Stomach (tissue), 8 donors: ENCODE measurements at regions not wholly inside any gene's neighbourhood (a gene's known extent, or its start where the extent isn't known, plus 50 kb on each side); places are given as distances from the start of the nearest gene placed in this dataset.

Experiments
- DNase-seq, 2 donors: peaks; one replicate each; pipeline versions ENCODE4 v3.0.0 to v3.0.0-alpha.2; 2013 to 2019
- H3K27ac ChIP-seq, 5 donors: fragments of 200-600 bp in 4 of 5; sonication (generic) in 4 of 5; one replicate each; pipeline ENCODE4 v1.5.1; 2013 to 2019; ENCODE audit warnings: mild to moderate bottlenecking in 1 of 5, moderate library complexity in 1 of 5
- H3K27me3 ChIP-seq, 3 donors: fragments of 200-600 bp; sonication (generic); one replicate each; pipeline ENCODE4 v1.5.1; 2017 to 2019; ENCODE audit warnings: mixed run types in 1 of 3
- H3K36me3 ChIP-seq, 4 donors: fragments of 200-600 bp; sonication (generic); 1 replicate in 3 of 4; 2 replicates in 1 of 4; pipeline ENCODE4 v1.5.1; 2016 to 2019
- H3K4me1 ChIP-seq, 4 donors: fragments of 200-600 bp; sonication (generic); one replicate each; pipeline ENCODE4 v1.5.1; 2016 to 2019
- H3K4me3 ChIP-seq, 4 donors: fragments of 200-600 bp; sonication (generic) in 3 of 4; one replicate each; pipeline ENCODE4 v1.5.1; 2016 to 2019; ENCODE audit warnings: mild to moderate bottlenecking in 1 of 4
- H3K9me3 ChIP-seq, 4 donors: fragments of 200-600 bp; sonication (generic); one replicate each; pipeline ENCODE4 v1.5.1; 2016 to 2019
- EP300 ChIP-seq: sonication (generic); formaldehyde crosslinking; IDR thresholded peaks from one replicate; pipeline ENCODE4 v1.6.1; 2017; ENCODE audit warnings: antibody characterized with exemption
- POLR2A ChIP-seq, 4 donors: fragments of 450-650 bp; IDR thresholded peaks; one replicate each; pipeline ENCODE4 v1.6.1; 2016; ENCODE audit warnings: antibody characterized with exemption in 4 of 4, control low read depth in 2 of 4, mild to moderate bottlenecking in 1 of 4, moderate library complexity in 1 of 4
- POLR2AphosphoS5 ChIP-seq, 3 donors: sonication (generic); formaldehyde crosslinking; IDR thresholded peaks; one replicate each; pipeline ENCODE4 v1.6.1; 2016; ENCODE audit warnings: antibody characterized with exemption in 3 of 3
- WGBS, 5 donors: extraction: QIAGEN DNeasy Blood & Tissue Kit in 3 of 5; methylation state at CpG; one replicate each; pipeline versions ENCODE4 v1.1.5 to v1.1.7; 2013 to 2018; 5-methylcytosine and 5-hydroxymethylcytosine counted together
- intact Hi-C: fragments of 100-400 bp; cut with DNase I; formaldehyde crosslinking; loops from one replicate; pipeline ENCODE4 v1.15.1; 2023; ENCODE audit warnings: low total_unique reads
- TF ChIP-seq, protein P1 (sequence below), 7 experiments: fragments of 450-650 bp in 4 of 7; fragments of 200-600 bp in 3 of 7; sonication (generic) in 3 of 7; IDR thresholded peaks; one replicate each; pipeline ENCODE4 v1.5.1; 2016 to 2019; ENCODE audit warnings: antibody characterized with exemption in 7 of 7, control low read depth in 2 of 7, mild to moderate bottlenecking in 1 of 7
- donor health status: healthy with polysubstance abuse.
- donor health status: Bipolar disorder and iron deficiency.
- donor health status: healthy.

- H3K27me3 ChIP-seq = no peaks in the 10 kb centered on the region
- H3K4me3 ChIP-seq = no peak overlapping the region
- WGBS, 5 donors = 76 to 87% (median 84%) methylated on average over 8 of the region's 8 CpGs
- no peaks in the 10 kb centered on the region for H3K36me3 ChIP-seq
- intact Hi-C loops = no loop called here
- DNase-seq = peak in 1 of 2 donors; percentile 35
- TF ChIP-seq, protein P1, sequence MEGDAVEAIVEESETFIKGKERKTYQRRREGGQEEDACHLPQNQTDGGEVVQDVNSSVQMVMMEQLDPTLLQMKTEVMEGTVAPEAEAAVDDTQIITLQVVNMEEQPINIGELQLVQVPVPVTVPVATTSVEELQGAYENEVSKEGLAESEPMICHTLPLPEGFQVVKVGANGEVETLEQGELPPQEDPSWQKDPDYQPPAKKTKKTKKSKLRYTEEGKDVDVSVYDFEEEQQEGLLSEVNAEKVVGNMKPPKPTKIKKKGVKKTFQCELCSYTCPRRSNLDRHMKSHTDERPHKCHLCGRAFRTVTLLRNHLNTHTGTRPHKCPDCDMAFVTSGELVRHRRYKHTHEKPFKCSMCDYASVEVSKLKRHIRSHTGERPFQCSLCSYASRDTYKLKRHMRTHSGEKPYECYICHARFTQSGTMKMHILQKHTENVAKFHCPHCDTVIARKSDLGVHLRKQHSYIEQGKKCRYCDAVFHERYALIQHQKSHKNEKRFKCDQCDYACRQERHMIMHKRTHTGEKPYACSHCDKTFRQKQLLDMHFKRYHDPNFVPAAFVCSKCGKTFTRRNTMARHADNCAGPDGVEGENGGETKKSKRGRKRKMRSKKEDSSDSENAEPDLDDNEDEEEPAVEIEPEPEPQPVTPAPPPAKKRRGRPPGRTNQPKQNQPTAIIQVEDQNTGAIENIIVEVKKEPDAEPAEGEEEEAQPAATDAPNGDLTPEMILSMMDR (IDR thresholded peaks at IDR 0.05) = no peak
- TF ChIP-seq POLR2A (IDR thresholded peaks at IDR 0.05) = no peak
- TF ChIP-seq POLR2AphosphoS5 (IDR thresholded peaks at IDR 0.05) = no peak
- TF ChIP-seq EP300 = no peak
- H3K9me3 ChIP-seq = no peaks in the 10 kb centered on the region
- peaks cover 0 to 25% (median 14%) of the 10 kb centered on the region in 4 donors for H3K4me1 ChIP-seq
- H3K27ac ChIP-seq = peak overlapping the region in 3 of 5 donors; percentile 11 to 47 (median 28)
Measured at GRCh38 chr4:38279077-38279476, 318.9 kb downstream of the PTTG2 start.

- Histone ChIP-seq H3K36me3 (no peaks in the 10 kb centered on the region), H3K4me1 (peaks cover 0 to 25% (median 14%) of the 10 kb centered on the region in 4 donors), H3K27ac (peak overlapping the region; percentile 11 to 48 (median 28)), H3K9me3 (no peaks in the 10 kb centered on the region), H3K4me3 (no peak overlapping the region), H3K27me3 (no peaks in the 10 kb centered on the region)
- peak in 1 of 2 donors; percentile 87 for DNase-seq
- WGBS, 5 donors = 38 to 48% (median 40%) methylated on average over 9 of the region's 9 CpGs
- intact Hi-C loops = no loop called here
- TF ChIP-seq, protein P1 (IDR thresholded peaks at IDR 0.05) = no peak
Measured at GRCh38 chr4:38279650-38280322, 319.6 kb downstream of the PTTG2 start.

- H3K9me3 ChIP-seq = no peaks in the 10 kb centered on the region
- intact Hi-C loops = no loop called here
- H3K4me3 ChIP-seq = no peak overlapping the region
- no peak for DNase-seq
- no peaks in the 10 kb centered on the region for H3K36me3 ChIP-seq
- peak overlapping the region in 3 of 5 donors; percentile 11 to 48 (median 47) for H3K27ac ChIP-seq
- peaks cover 0 to 25% (median 14%) of the 10 kb centered on the region in 4 donors for H3K4me1 ChIP-seq
- no peaks in the 10 kb centered on the region for H3K27me3 ChIP-seq
- TF ChIP-seq, protein P1 (IDR thresholded peaks at IDR 0.05) = no peak
- TF ChIP-seq POLR2AphosphoS5 (IDR thresholded peaks at IDR 0.05) = no peak
- WGBS, 5 donors = 81 to 92% (median 90%) methylated on average over 4 of the region's 4 CpGs
Measured at GRCh38 chr4:38280323-38280706, 320.1 kb downstream of the PTTG2 start.

GRCh38 chr4:38281371-38282071, 321.3 kb downstream of the PTTG2 start:
- no peak overlapping the region for H3K4me3 ChIP-seq
- peak in 1 of 2 donors; percentile 56 for DNase-seq
- H3K36me3 ChIP-seq = no peaks in the 10 kb centered on the region
- no peaks in the 10 kb centered on the region for H3K9me3 ChIP-seq
- WGBS, 5 donors = 38 to 54% (median 48%) methylated on average over 2 of the region's 2 CpGs
- peak overlapping the region in 3 of 5 donors; percentile 12 to 43 (median 19) for H3K27ac ChIP-seq
- TF ChIP-seq POLR2AphosphoS5 (IDR thresholded peaks at IDR 0.05) = no peak
- TF ChIP-seq, protein P1 (IDR thresholded peaks at IDR 0.05) = no peak
- no peak for TF ChIP-seq POLR2A (IDR thresholded peaks at IDR 0.05)
- TF ChIP-seq EP300 = no peak
- intact Hi-C loops = no loop called here
- H3K27me3 ChIP-seq = no peaks in the 10 kb centered on the region
- peaks cover 0 to 25% (median 14%) of the 10 kb centered on the region in 4 donors for H3K4me1 ChIP-seq
